ENCODE measurements at regions not wholly inside any gene's neighbourhood (a gene's known extent, or its start where the extent isn't known, plus 50 kb on each side); places are given as distances from the start of the nearest gene placed in this dataset.

GRCh38 chr1:201648066-201648906 lies 109.4 kb downstream of the NAV1 start:
- TF ChIP-seq, protein P1, sequence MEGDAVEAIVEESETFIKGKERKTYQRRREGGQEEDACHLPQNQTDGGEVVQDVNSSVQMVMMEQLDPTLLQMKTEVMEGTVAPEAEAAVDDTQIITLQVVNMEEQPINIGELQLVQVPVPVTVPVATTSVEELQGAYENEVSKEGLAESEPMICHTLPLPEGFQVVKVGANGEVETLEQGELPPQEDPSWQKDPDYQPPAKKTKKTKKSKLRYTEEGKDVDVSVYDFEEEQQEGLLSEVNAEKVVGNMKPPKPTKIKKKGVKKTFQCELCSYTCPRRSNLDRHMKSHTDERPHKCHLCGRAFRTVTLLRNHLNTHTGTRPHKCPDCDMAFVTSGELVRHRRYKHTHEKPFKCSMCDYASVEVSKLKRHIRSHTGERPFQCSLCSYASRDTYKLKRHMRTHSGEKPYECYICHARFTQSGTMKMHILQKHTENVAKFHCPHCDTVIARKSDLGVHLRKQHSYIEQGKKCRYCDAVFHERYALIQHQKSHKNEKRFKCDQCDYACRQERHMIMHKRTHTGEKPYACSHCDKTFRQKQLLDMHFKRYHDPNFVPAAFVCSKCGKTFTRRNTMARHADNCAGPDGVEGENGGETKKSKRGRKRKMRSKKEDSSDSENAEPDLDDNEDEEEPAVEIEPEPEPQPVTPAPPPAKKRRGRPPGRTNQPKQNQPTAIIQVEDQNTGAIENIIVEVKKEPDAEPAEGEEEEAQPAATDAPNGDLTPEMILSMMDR (IDR thresholded peaks at IDR 0.05) = no peak
- no peak for TF ChIP-seq POLR2AphosphoS5 (IDR thresholded peaks at IDR 0.05)
